ENCODE measurements at regions not wholly inside any gene's neighbourhood (a gene's known extent, or its start where the extent isn't known, plus 50 kb on each side); places are given as distances from the start of the nearest gene placed in this dataset.
A peak's percentile ranks its signal among the peaks of the same experiment; 100 is the strongest.

- DNase-seq (ENCODE audit: low read depth, low spot score), result no peak
- no CpG with 5 or more reads among the region's 3 CpGs for WGBS (ENCODE audit: insufficient coverage, insufficient read length)
- Histone ChIP-seq H3K4me1 (ENCODE audit: control insufficient read depth, insufficient read depth, low read length) (no peaks in the 10 kb centered on the region), H3K27me3 (ENCODE audit: control insufficient read depth, insufficient read depth, low read length) (no peaks in the 10 kb centered on the region), H3K27ac (ENCODE audit: low read length) (no peak overlapping the region), H3K36me3 (ENCODE audit: control insufficient read depth, insufficient read depth, low read length) (no peaks in the 10 kb centered on the region), H3K4me3 (ENCODE audit: low read length) (no peak overlapping the region), H3K9me3 (ENCODE audit: control insufficient read depth, insufficient read depth, low read length) (no peaks in the 10 kb centered on the region)
Measured at GRCh38 chr7:54674891-54675290, 84.1 kb downstream of the SEC61G start.

- Histone ChIP-seq H3K27ac (ENCODE audit: low read length) (no peak overlapping the region), H3K36me3 (ENCODE audit: control insufficient read depth, insufficient read depth, low read length) (no peaks in the 10 kb centered on the region), H3K9me3 (ENCODE audit: control insufficient read depth, insufficient read depth, low read length) (no peaks in the 10 kb centered on the region; the same call in 1 of the 2 replicates), H3K4me1 (ENCODE audit: control insufficient read depth, insufficient read depth, low read length) (no peaks in the 10 kb centered on the region), H3K4me3 (ENCODE audit: low read length) (no peak overlapping the region), H3K27me3 (ENCODE audit: control insufficient read depth, insufficient read depth, low read length) (no peaks in the 10 kb centered on the region)
- WGBS (ENCODE audit: insufficient coverage, insufficient read length), result no CpG with 5 or more reads among the region's 4 CpGs
- no peak for DNase-seq (ENCODE audit: low read depth, low spot score)
Measured at GRCh38 chr7:54672519-54672918, 86.5 kb downstream of the SEC61G start.

GRCh38 chr7:54664235-54665228, 94.5 kb downstream of the SEC61G start:
- WGBS (ENCODE audit: insufficient coverage, insufficient read length), result no CpG with 5 or more reads among the region's 62 CpGs
- Histone ChIP-seq H3K27ac (ENCODE audit: low read length) (no peak overlapping the region), H3K36me3 (ENCODE audit: control insufficient read depth, insufficient read depth, low read length) (no peaks in the 10 kb centered on the region), H3K27me3 (ENCODE audit: control insufficient read depth, insufficient read depth, low read length) (peaks cover 7% of the 10 kb centered on the region; the same call in 1 of the 2 replicates), H3K9me3 (ENCODE audit: control insufficient read depth, insufficient read depth, low read length) (no peaks in the 10 kb centered on the region; the same call in 1 of the 2 replicates), H3K4me1 (ENCODE audit: control insufficient read depth, insufficient read depth, low read length) (peaks cover 6% of the 10 kb centered on the region), H3K4me3 (ENCODE audit: low read length) (peak overlapping the region; percentile 19; the same call in 1 of the 2 replicates)
- no peak for DNase-seq (ENCODE audit: low read depth, low spot score)

- no peak for DNase-seq (ENCODE audit: low read depth, low spot score)
- no peak overlapping the region for H3K27ac ChIP-seq (ENCODE audit: low read length)
- H3K27me3 ChIP-seq (ENCODE audit: control insufficient read depth, insufficient read depth, low read length), result peaks cover 7% of the 10 kb centered on the region; the same call in 1 of the 2 replicates
- H3K36me3 ChIP-seq (ENCODE audit: control insufficient read depth, insufficient read depth, low read length), result no peaks in the 10 kb centered on the region
- WGBS (ENCODE audit: insufficient coverage, insufficient read length), result no CpG with 5 or more reads among the region's 16 CpGs
- H3K4me1 ChIP-seq (ENCODE audit: control insufficient read depth, insufficient read depth, low read length), result peaks cover 6% of the 10 kb centered on the region
- H3K9me3 ChIP-seq (ENCODE audit: control insufficient read depth, insufficient read depth, low read length), result no peaks in the 10 kb centered on the region
- peak overlapping the region; percentile 19; the same call in 1 of the 2 replicates for H3K4me3 ChIP-seq (ENCODE audit: low read length)
Measured at GRCh38 chr7:54663603-54664234, 95.3 kb downstream of the SEC61G start.

- Histone ChIP-seq H3K9me3 (ENCODE audit: control insufficient read depth, insufficient read depth, low read length) (no peaks in the 10 kb centered on the region), H3K4me1 (ENCODE audit: control insufficient read depth, insufficient read depth, low read length) (peaks cover 6% of the 10 kb centered on the region), H3K36me3 (ENCODE audit: control insufficient read depth, insufficient read depth, low read length) (no peaks in the 10 kb centered on the region), H3K4me3 (ENCODE audit: low read length) (no peak overlapping the region), H3K27ac (ENCODE audit: low read length) (no peak overlapping the region), H3K27me3 (ENCODE audit: control insufficient read depth, insufficient read depth, low read length) (peaks cover 7% of the 10 kb centered on the region; the same call in 1 of the 2 replicates)
- no CpG with 5 or more reads among the region's 13 CpGs for WGBS (ENCODE audit: insufficient coverage, insufficient read length)
- no peak for DNase-seq (ENCODE audit: low read depth, low spot score)
Measured at GRCh38 chr7:54663186-54663585, 95.8 kb downstream of the SEC61G start.

GRCh38 chr7:54662701-54663100, 96.3 kb downstream of the SEC61G start:
- H3K36me3 ChIP-seq (ENCODE audit: control insufficient read depth, insufficient read depth, low read length), result no peaks in the 10 kb centered on the region
- no peaks in the 10 kb centered on the region for H3K9me3 ChIP-seq (ENCODE audit: control insufficient read depth, insufficient read depth, low read length)
- no CpG with 5 or more reads among the region's 7 CpGs for WGBS (ENCODE audit: insufficient coverage, insufficient read length)
- H3K27me3 ChIP-seq (ENCODE audit: control insufficient read depth, insufficient read depth, low read length), result peaks cover 7% of the 10 kb centered on the region; the same call in 1 of the 2 replicates
- H3K4me1 ChIP-seq (ENCODE audit: control insufficient read depth, insufficient read depth, low read length), result peaks cover 6% of the 10 kb centered on the region
- DNase-seq (ENCODE audit: low read depth, low spot score), result no peak
- H3K4me3 ChIP-seq (ENCODE audit: low read length), result no peak overlapping the region
- H3K27ac ChIP-seq (ENCODE audit: low read length), result no peak overlapping the region

GRCh38 chr7:54653905-54654304, 105.1 kb downstream of the SEC61G start:
- no CpG with 5 or more reads among the region's 3 CpGs for WGBS (ENCODE audit: insufficient coverage, insufficient read length)
- Histone ChIP-seq H3K4me3 (ENCODE audit: low read length) (no peak overlapping the region), H3K9me3 (ENCODE audit: control insufficient read depth, insufficient read depth, low read length) (no peaks in the 10 kb centered on the region), H3K27me3 (ENCODE audit: control insufficient read depth, insufficient read depth, low read length) (no peaks in the 10 kb centered on the region), H3K27ac (ENCODE audit: low read length) (no peak overlapping the region), H3K4me1 (ENCODE audit: control insufficient read depth, insufficient read depth, low read length) (no peaks in the 10 kb centered on the region), H3K36me3 (ENCODE audit: control insufficient read depth, insufficient read depth, low read length) (no peaks in the 10 kb centered on the region)
- DNase-seq (ENCODE audit: low read depth, low spot score), result no peak

GRCh38 chr7:54643064-54643463, 100.9 kb downstream of the VSTM2A start:
- no CpG with 5 or more reads among the region's 6 CpGs for WGBS (ENCODE audit: insufficient coverage, insufficient read length)
- no peak for DNase-seq (ENCODE audit: low read depth, low spot score)
- Histone ChIP-seq H3K27ac (ENCODE audit: low read length) (no peak overlapping the region), H3K9me3 (ENCODE audit: control insufficient read depth, insufficient read depth, low read length) (no peaks in the 10 kb centered on the region), H3K36me3 (ENCODE audit: control insufficient read depth, insufficient read depth, low read length) (no peaks in the 10 kb centered on the region), H3K4me1 (ENCODE audit: control insufficient read depth, insufficient read depth, low read length) (peaks cover 2% of the 10 kb centered on the region; the same call in 1 of the 2 replicates), H3K4me3 (ENCODE audit: low read length) (no peak overlapping the region), H3K27me3 (ENCODE audit: control insufficient read depth, insufficient read depth, low read length) (no peaks in the 10 kb centered on the region)

GRCh38 chr7:54637712-54638396, 95.7 kb downstream of the VSTM2A start:
- Histone ChIP-seq H3K27ac (ENCODE audit: low read length) (peak overlapping the region; percentile 72), H3K4me3 (ENCODE audit: low read length) (no peak overlapping the region), H3K9me3 (ENCODE audit: control insufficient read depth, insufficient read depth, low read length) (no peaks in the 10 kb centered on the region), H3K4me1 (ENCODE audit: control insufficient read depth, insufficient read depth, low read length) (peaks cover 6% of the 10 kb centered on the region; the same call in 1 of the 2 replicates), H3K36me3 (ENCODE audit: control insufficient read depth, insufficient read depth, low read length) (no peaks in the 10 kb centered on the region), H3K27me3 (ENCODE audit: control insufficient read depth, insufficient read depth, low read length) (no peaks in the 10 kb centered on the region)
- DNase-seq (ENCODE audit: low read depth, low spot score), result no peak
- WGBS (ENCODE audit: insufficient coverage, insufficient read length), result no CpG with 5 or more reads among the region's 6 CpGs

GRCh38 chr7:54632696-54633095, 90.5 kb downstream of the VSTM2A start:
- no peak for DNase-seq (ENCODE audit: low read depth, low spot score)
- H3K27ac ChIP-seq (ENCODE audit: low read length), result no peak overlapping the region
- WGBS (ENCODE audit: insufficient coverage, insufficient read length), result no CpG with 5 or more reads among the region's 4 CpGs
- H3K9me3 ChIP-seq (ENCODE audit: control insufficient read depth, insufficient read depth, low read length), result no peaks in the 10 kb centered on the region
- no peaks in the 10 kb centered on the region for H3K36me3 ChIP-seq (ENCODE audit: control insufficient read depth, insufficient read depth, low read length)
- H3K27me3 ChIP-seq (ENCODE audit: control insufficient read depth, insufficient read depth, low read length), result no peaks in the 10 kb centered on the region
- H3K4me1 ChIP-seq (ENCODE audit: control insufficient read depth, insufficient read depth, low read length), result peaks cover 1% of the 10 kb centered on the region; the same call in 1 of the 2 replicates
- H3K4me3 ChIP-seq (ENCODE audit: low read length), result no peak overlapping the region
